ENCODE measurements at regions not wholly inside any gene's neighbourhood (a gene's known extent, or its start where the extent isn't known, plus 50 kb on each side); places are given as distances from the start of the nearest gene placed in this dataset.

GRCh38 chr15:61750271-61751084 lies 309.8 kb downstream of the VPS13C start:
- Histone ChIP-seq H3K27ac (ENCODE audit: insufficient read length, low read depth, low read length) (no peak overlapping the region), H4K91ac (ENCODE audit: insufficient read length, low read depth, low read length) (no peak overlapping the region), H3K4me2 (ENCODE audit: insufficient read depth, insufficient read length, low read length) (no peak overlapping the region), H3K27me3 (ENCODE audit: insufficient read depth, low read length) (peaks cover 1% of the 10 kb centered on the region; the same call in 1 of the 2 replicates), H3K14ac (ENCODE audit: insufficient read depth, low read length) (no peak overlapping the region), H2BK12ac (ENCODE audit: insufficient read length, low read depth, low read length) (no peak overlapping the region), H3T11ph (ENCODE audit: low read length) (no peak overlapping the region), H3K18ac (ENCODE audit: insufficient read length, low read depth, low read length) (no peak overlapping the region), H3K23me2 (ENCODE audit: insufficient read length, low read depth, low read length, poor library complexity, severe bottlenecking) (no peaks in the 10 kb centered on the region), H3K4me1 (ENCODE audit: insufficient read depth, low read length) (no peaks in the 10 kb centered on the region), H4K8ac (replicated peaks; ENCODE audit: insufficient read length, low read depth, low read length) (no peak overlapping the region), H3K4ac (ENCODE audit: low read depth, low read length) (no peak overlapping the region), H2BK20ac (ENCODE audit: low read depth, low read length, poor library complexity, severe bottlenecking) (no peak overlapping the region), H2AK5ac (ENCODE audit: insufficient read length, low read length) (no peak overlapping the region), H3K79me2 (ENCODE audit: insufficient read depth, low read length) (no peaks in the 10 kb centered on the region), H2BK15ac (ENCODE audit: low read depth, low read length) (no peak overlapping the region), H4K20me1 (ENCODE audit: control insufficient read depth, insufficient read depth, insufficient read length) (no peaks in the 10 kb centered on the region), H3K79me1 (ENCODE audit: insufficient read depth, low read depth, low read length, poor library complexity, severe bottlenecking) (no peaks in the 10 kb centered on the region), H2BK5ac (ENCODE audit: insufficient read length, low read length) (no peak overlapping the region), H2AFZ (ENCODE audit: low read length) (no peak overlapping the region), H2BK120ac (ENCODE audit: low read depth, low read length, poor library complexity, severe bottlenecking) (no peak overlapping the region), H4K5ac (ENCODE audit: insufficient read length, low read depth, low read length) (no peak overlapping the region), H3K9ac (ENCODE audit: extremely low read depth, insufficient read length, low read length) (no peak overlapping the region), H3K56ac (ENCODE audit: insufficient read length, low read depth, low read length) (no peak overlapping the region), H3K23ac (ENCODE audit: insufficient read length, low read depth, low read length) (no peak overlapping the region), H3K9me3 (ENCODE audit: control insufficient read depth, low read depth, low read length) (no peaks in the 10 kb centered on the region)
- TF ChIP-seq CTCF (conservative IDR thresholded peaks at IDR 0.05): no peak
- no peaks in the 10 kb centered on the region for H3K27me3 Mint-ChIP-seq (ENCODE audit: low read depth)
- no peak overlapping the region for H3K27ac Mint-ChIP-seq
- H3K9me3 Mint-ChIP-seq: no peaks in the 10 kb centered on the region
- no peak overlapping the region for H3K4me3 Mint-ChIP-seq
- no peaks in the 10 kb centered on the region for H3K4me1 Mint-ChIP-seq
- WGBS (ENCODE audit: extremely low coverage, insufficient read length, low lambda C conversion rate): no CpG with 5 or more reads among the region's 15 CpGs
- no peaks in the 10 kb centered on the region; a peak in 1 of 7 replicates for H3K36me3 Mint-ChIP-seq (ENCODE audit: insufficient read depth in 1 of 3, low read depth in 3 of 3)
- DNase-seq: no peak
